ENCODE measurements at regions not wholly inside any gene's neighbourhood (a gene's known extent, or its start where the extent isn't known, plus 50 kb on each side); places are given as distances from the start of the nearest gene placed in this dataset.
"Not testable (repeated sequence)": the region's sequence is repeated elsewhere in the genome, so short reads cannot be mapped to it uniquely, and the experiment has no call there.

DNA sequence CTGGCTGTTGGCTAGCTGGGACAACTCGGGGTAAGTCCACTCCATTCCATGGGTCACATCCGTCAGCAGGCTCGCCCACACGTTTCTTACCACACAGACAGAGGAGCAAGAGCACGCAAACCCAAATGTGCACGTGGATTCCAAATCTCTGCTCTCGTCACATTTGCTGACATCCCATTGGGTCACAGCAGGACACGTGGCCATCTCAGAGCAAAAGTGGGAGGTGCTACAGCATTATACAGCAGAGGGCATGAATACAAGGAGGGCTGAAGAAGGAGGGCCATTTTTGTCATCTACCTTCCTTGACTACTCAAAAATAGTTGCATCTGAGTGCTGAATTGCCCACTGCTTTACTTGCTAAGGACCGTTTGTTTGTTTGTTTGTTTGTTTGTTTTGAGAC, 84.7 kb downstream of the RBBP6 start:
- Mint-ChIP-seq H3K4me1 (ENCODE audit: low read depth) (no peaks in the 10 kb centered on the region), H3K27me3 (peaks cover 3% of the 10 kb centered on the region), H3K4me3 (no peak overlapping the region), H3K9me3 (no peaks in the 10 kb centered on the region), H3K27ac (no peak overlapping the region), H3K36me3 (no peaks in the 10 kb centered on the region)
- ChIA-PET CTCF (no interaction called here), POLR2A (interaction anchor here (0.7 kb wide), 1 partner anchor 267 kb away, joined by 6 read pairs; no protein-coding TSS in a partner anchor)
- no peak for DNase-seq
- intact Hi-C loops (cut with micrococcal nuclease), result no loop called here

GRCh38 chr16:24626256-24626655, 86.9 kb downstream of the RBBP6 start:
- intact Hi-C loops (cut with micrococcal nuclease), result no loop called here
- no peak overlapping the region for H3K27ac Mint-ChIP-seq
- no peak for DNase-seq
- no peaks in the 10 kb centered on the region for H3K4me1 Mint-ChIP-seq (ENCODE audit: low read depth)
- CTCF ChIA-PET, result no interaction called here
- H3K36me3 Mint-ChIP-seq, result no peaks in the 10 kb centered on the region
- H3K9me3 Mint-ChIP-seq, result no peaks in the 10 kb centered on the region
- H3K4me3 Mint-ChIP-seq, result no peak overlapping the region
- POLR2A ChIA-PET, result no interaction called here
- H3K27me3 Mint-ChIP-seq, result no peaks in the 10 kb centered on the region

- no peak overlapping the region for H3K27ac Mint-ChIP-seq
These were observed 94.5 kb upstream of the TNRC6A start for GRCh38 chr16:24634919-24635318.

GRCh38 chr16:24635900-24636610, 93.4 kb upstream of the TNRC6A start:
- H3K36me3 Mint-ChIP-seq, result no peaks in the 10 kb centered on the region
- DNase-seq, result no peak
- no peaks in the 10 kb centered on the region for H3K9me3 Mint-ChIP-seq
- ChIA-PET CTCF (no interaction called here), POLR2A (no interaction called here)
- no peak overlapping the region for H3K4me3 Mint-ChIP-seq
- H3K4me1 Mint-ChIP-seq (ENCODE audit: low read depth), result no peaks in the 10 kb centered on the region
- intact Hi-C loops (cut with micrococcal nuclease), result no loop called here
- peaks cover 5% of the 10 kb centered on the region for H3K27me3 Mint-ChIP-seq
- no peak overlapping the region for H3K27ac Mint-ChIP-seq

More at GRCh38 chr16:24634919-24635318, 94.5 kb upstream of the TNRC6A start:
- H3K4me1 Mint-ChIP-seq (ENCODE audit: low read depth), result no peaks in the 10 kb centered on the region
- H3K4me3 Mint-ChIP-seq, result no peak overlapping the region
- H3K9me3 Mint-ChIP-seq, result no peaks in the 10 kb centered on the region
- intact Hi-C loops (cut with micrococcal nuclease), result no loop called here
- H3K27me3 Mint-ChIP-seq, result peaks cover 5% of the 10 kb centered on the region
- ChIA-PET CTCF (no interaction called here), POLR2A (no interaction called here)
- no peaks in the 10 kb centered on the region for H3K36me3 Mint-ChIP-seq
- no peak for DNase-seq

DNA sequence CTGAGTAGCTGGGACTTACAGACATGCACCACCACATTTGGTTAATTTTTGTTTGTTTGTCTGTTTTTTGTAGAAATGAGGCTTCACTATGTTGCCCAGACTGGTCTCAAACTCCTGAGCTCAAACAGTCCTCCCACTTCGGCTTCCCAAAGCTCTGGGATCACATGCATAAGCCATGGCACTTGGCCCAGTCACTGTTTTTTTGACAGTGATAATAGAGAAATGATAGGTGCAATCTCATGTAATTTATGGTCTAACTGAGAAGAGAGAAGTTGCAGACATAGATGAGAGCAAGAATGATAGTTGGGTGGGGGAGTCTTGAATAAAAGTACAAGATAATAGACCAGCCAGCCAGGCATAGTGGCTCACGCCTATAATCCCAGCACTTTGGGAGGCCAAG, 89.7 kb upstream of the TNRC6A start:
- ChIA-PET CTCF (no interaction called here), POLR2A (no interaction called here)
- no peak overlapping the region for H3K27ac Mint-ChIP-seq
- no peaks in the 10 kb centered on the region for H3K9me3 Mint-ChIP-seq
- no peaks in the 10 kb centered on the region for H3K36me3 Mint-ChIP-seq
- intact Hi-C loops (cut with micrococcal nuclease), result no loop called here
- DNase-seq, result no peak
- H3K27me3 Mint-ChIP-seq, result peaks cover 4% of the 10 kb centered on the region
- H3K4me3 Mint-ChIP-seq, result no peak overlapping the region
- H3K4me1 Mint-ChIP-seq (ENCODE audit: low read depth), result no peaks in the 10 kb centered on the region

DNA sequence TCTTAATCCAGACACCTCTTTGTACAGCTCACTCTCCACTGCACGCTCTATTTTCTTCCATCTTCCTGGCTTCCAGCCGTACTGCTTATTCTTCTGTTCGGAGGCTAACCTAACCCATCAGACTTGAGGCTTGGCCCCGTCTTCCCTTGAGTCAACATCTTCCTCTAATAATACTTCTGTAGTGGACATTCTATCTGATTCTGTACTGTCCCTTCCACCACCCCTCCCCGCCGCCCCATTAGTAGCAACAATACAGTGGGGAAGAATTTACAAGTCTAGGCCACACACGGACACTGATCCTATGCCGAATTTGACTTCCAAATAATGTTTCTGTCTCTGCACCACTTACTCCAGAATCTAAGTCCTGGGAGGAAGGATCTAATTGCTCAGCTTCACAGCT, 86.0 kb upstream of the TNRC6A start:
- no peak for DNase-seq
- Mint-ChIP-seq H3K27me3 (peaks cover 4% of the 10 kb centered on the region), H3K4me1 (ENCODE audit: low read depth) (no peaks in the 10 kb centered on the region), H3K27ac (no peak overlapping the region), H3K36me3 (no peaks in the 10 kb centered on the region), H3K9me3 (no peaks in the 10 kb centered on the region), H3K4me3 (no peak overlapping the region)
- ChIA-PET CTCF (no interaction called here), POLR2A (no interaction called here)
- intact Hi-C loops (cut with micrococcal nuclease), result no loop called here

GRCh38 chr16:24645739-24646645, 83.5 kb upstream of the TNRC6A start:
- no peak for DNase-seq
- no peaks in the 10 kb centered on the region for H3K36me3 Mint-ChIP-seq
- peaks cover 4% of the 10 kb centered on the region for H3K27me3 Mint-ChIP-seq
- H3K4me1 Mint-ChIP-seq (ENCODE audit: low read depth), result no peaks in the 10 kb centered on the region
- CTCF ChIA-PET, result no interaction called here
- no peak overlapping the region for H3K27ac Mint-ChIP-seq
- no peak overlapping the region for H3K4me3 Mint-ChIP-seq
- no peaks in the 10 kb centered on the region for H3K9me3 Mint-ChIP-seq
- POLR2A ChIA-PET, result no interaction called here
- intact Hi-C loops (cut with micrococcal nuclease), result no loop called here

- DNase-seq, result no peak
- ChIA-PET POLR2A (no interaction called here), CTCF (no interaction called here)
- intact Hi-C loops (cut with micrococcal nuclease), result no loop called here
- H3K9me3 Mint-ChIP-seq, result no peaks in the 10 kb centered on the region
- H3K27ac Mint-ChIP-seq, result no peak overlapping the region
- H3K4me3 Mint-ChIP-seq, result no peak overlapping the region
- H3K27me3 Mint-ChIP-seq, result peaks cover 4% of the 10 kb centered on the region
- H3K36me3 Mint-ChIP-seq, result no peaks in the 10 kb centered on the region
- no peaks in the 10 kb centered on the region for H3K4me1 Mint-ChIP-seq (ENCODE audit: low read depth)
These were observed 82.8 kb upstream of the TNRC6A start for GRCh38 chr16:24646646-24646995.

DNA sequence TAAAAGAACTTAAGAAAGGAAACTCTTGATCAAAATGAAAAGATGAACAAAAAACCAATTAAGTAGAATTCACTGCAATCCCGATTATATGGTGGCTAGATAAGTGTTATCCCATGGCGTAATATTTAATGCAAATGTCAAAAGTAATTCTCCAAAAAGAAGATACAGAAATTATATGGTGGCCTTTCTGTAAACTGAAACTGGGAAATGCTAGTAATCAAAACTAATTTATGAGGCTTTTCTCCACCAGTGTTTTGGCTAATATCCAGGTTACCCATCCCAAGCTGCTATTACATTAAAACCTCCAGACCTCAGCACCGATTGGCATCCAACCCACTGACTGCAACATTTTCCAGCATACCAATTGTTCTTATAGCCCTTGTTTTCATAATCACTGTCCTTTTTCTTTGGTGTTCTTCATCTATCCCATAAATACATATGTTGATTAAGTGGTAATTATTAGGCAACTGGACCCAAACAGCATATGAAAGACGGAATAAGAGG, 77.2 kb upstream of the TNRC6A start:
- intact Hi-C loops (cut with micrococcal nuclease), result no loop called here

DNA sequence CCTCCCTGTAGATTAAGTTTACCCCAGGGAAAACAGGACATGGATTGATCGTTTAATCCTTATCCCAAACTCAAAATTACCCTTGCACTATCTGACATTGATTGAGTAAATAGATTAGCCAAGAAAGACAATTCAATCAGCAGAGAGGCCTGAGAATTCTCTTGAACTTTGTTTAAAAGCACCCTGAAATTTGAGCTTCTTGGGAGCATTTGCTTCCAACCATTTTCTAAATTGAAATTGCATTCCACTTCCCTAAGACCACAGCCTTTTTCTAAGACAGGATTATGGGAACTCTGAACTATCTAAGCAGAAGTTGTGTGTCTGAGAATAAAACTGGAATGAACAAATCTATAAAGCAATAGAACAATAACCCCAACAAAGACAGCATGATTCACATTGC, 76.6 kb upstream of the TNRC6A start:
- Mint-ChIP-seq H3K27ac (no peak overlapping the region), H3K4me3 (no peak overlapping the region), H3K4me1 (ENCODE audit: low read depth) (no peaks in the 10 kb centered on the region), H3K9me3 (no peaks in the 10 kb centered on the region), H3K27me3 (peaks cover 4% of the 10 kb centered on the region), H3K36me3 (no peaks in the 10 kb centered on the region)
- POLR2A ChIA-PET, result no interaction called here
- intact Hi-C loops (cut with micrococcal nuclease), result no loop called here
- CTCF ChIA-PET, result no interaction called here
- DNase-seq, result no peak

More for the DNA sequence above, 77.2 kb upstream of the TNRC6A start:
- Mint-ChIP-seq H3K9me3 (no peaks in the 10 kb centered on the region), H3K27me3 (peaks cover 4% of the 10 kb centered on the region), H3K4me1 (ENCODE audit: low read depth) (no peaks in the 10 kb centered on the region), H3K4me3 (no peak overlapping the region), H3K36me3 (no peaks in the 10 kb centered on the region), H3K27ac (no peak overlapping the region)
- ChIA-PET POLR2A (no interaction called here), CTCF (no interaction called here)
- DNase-seq, result no peak

GRCh38 chr16:24653725-24654124, 75.7 kb upstream of the TNRC6A start:
- Mint-ChIP-seq H3K9me3 (no peaks in the 10 kb centered on the region), H3K27ac (no peak overlapping the region), H3K27me3 (peaks cover 1% of the 10 kb centered on the region), H3K4me3 (no peak overlapping the region), H3K36me3 (no peaks in the 10 kb centered on the region), H3K4me1 (ENCODE audit: low read depth) (no peaks in the 10 kb centered on the region)
- DNase-seq, result no peak
- CTCF ChIA-PET, result no interaction called here
- intact Hi-C loops (cut with micrococcal nuclease), result no loop called here
- POLR2A ChIA-PET, result no interaction called here

DNA sequence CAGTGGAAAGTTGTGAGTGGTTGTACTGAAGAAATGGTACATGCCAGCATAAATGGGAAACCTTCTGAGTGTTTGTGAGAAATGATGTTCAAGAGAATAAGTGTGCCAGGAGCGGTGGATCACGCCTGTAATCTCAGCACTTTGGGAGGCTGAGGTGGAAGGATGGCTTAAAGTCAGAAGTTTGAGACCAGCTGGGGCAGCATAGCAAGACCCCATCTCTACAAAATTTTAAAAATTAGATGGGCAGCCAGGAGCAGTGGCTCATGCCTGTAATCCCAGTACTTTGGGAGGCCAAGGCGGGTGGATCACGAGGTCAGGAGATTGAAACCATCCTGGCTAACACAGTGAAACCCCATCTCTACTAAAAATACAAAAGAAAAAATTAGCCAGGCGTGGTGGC, 63.5 kb upstream of the TNRC6A start:
- H3K36me3 Mint-ChIP-seq, H3K27me3 Mint-ChIP-seq, POLR2A ChIA-PET, H3K9me3 Mint-ChIP-seq, H3K27ac Mint-ChIP-seq, H3K4me3 Mint-ChIP-seq: not testable (repeated sequence)
- DNase-seq, result peak; percentile 25
- peaks cover 63% of the 10 kb centered on the region for H3K4me1 Mint-ChIP-seq (ENCODE audit: low read depth)
- CTCF ChIA-PET, result interaction anchor here (0.7 kb wide), 1 partner anchor 60 kb away, joined by 3 read pairs; no protein-coding TSS in a partner anchor
- intact Hi-C loops (cut with micrococcal nuclease), result loop anchor here (10.0 kb wide), 2 partner anchors 349 to 821 kb away; partner anchors contain the start of gene ARHGAP17
